ENCODE measurements at regions not wholly inside any gene's neighbourhood (a gene's known extent, or its start where the extent isn't known, plus 50 kb on each side); places are given as distances from the start of the nearest gene placed in this dataset.

DNA sequence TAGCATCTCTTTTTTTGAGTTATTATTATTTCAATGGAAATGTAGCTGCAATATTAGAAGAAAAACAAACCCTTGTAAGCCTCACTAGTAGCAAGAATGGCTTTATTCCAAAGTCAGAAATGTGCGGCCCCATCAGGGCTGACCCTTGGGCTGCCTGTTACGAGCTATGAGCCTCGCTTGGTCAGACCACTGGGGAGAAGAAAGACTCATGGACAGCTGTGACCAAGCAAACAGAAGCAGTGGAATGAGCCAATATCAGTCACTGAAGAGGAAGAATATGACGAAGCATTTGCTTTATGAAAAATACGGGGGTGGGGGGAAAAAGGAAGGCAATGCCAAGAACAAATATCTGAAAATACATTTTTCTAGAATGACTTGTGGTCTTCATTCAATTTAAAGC, 504.5 kb downstream of the LMO4 start:
- ATAC-seq: no peak
- no peak overlapping the region for H3K4me3 ChIP-seq (ENCODE audit: low read depth in 2 of 2, low read length in 2 of 2)
- H3K27ac ChIP-seq (ENCODE audit: low read length): no peak overlapping the region
- no TSS peak for BruUV-seq (replicated peaks)
- no peaks in the 10 kb centered on the region for H3K36me3 ChIP-seq (ENCODE audit: control insufficient read depth, insufficient read depth, low read length)
- ChIA-PET POLR2A (no interaction called here), CTCF (no interaction called here)
- TF ChIP-seq, protein P1, sequence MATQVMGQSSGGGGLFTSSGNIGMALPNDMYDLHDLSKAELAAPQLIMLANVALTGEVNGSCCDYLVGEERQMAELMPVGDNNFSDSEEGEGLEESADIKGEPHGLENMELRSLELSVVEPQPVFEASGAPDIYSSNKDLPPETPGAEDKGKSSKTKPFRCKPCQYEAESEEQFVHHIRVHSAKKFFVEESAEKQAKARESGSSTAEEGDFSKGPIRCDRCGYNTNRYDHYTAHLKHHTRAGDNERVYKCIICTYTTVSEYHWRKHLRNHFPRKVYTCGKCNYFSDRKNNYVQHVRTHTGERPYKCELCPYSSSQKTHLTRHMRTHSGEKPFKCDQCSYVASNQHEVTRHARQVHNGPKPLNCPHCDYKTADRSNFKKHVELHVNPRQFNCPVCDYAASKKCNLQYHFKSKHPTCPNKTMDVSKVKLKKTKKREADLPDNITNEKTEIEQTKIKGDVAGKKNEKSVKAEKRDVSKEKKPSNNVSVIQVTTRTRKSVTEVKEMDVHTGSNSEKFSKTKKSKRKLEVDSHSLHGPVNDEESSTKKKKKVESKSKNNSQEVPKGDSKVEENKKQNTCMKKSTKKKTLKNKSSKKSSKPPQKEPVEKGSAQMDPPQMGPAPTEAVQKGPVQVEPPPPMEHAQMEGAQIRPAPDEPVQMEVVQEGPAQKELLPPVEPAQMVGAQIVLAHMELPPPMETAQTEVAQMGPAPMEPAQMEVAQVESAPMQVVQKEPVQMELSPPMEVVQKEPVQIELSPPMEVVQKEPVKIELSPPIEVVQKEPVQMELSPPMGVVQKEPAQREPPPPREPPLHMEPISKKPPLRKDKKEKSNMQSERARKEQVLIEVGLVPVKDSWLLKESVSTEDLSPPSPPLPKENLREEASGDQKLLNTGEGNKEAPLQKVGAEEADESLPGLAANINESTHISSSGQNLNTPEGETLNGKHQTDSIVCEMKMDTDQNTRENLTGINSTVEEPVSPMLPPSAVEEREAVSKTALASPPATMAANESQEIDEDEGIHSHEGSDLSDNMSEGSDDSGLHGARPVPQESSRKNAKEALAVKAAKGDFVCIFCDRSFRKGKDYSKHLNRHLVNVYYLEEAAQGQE (IDR thresholded peaks at IDR 0.05; ENCODE audit: insufficient read depth in 1 of 2, low read depth in 2 of 2, low read length in 1 of 2): no peak
- TF ChIP-seq, protein P2, sequence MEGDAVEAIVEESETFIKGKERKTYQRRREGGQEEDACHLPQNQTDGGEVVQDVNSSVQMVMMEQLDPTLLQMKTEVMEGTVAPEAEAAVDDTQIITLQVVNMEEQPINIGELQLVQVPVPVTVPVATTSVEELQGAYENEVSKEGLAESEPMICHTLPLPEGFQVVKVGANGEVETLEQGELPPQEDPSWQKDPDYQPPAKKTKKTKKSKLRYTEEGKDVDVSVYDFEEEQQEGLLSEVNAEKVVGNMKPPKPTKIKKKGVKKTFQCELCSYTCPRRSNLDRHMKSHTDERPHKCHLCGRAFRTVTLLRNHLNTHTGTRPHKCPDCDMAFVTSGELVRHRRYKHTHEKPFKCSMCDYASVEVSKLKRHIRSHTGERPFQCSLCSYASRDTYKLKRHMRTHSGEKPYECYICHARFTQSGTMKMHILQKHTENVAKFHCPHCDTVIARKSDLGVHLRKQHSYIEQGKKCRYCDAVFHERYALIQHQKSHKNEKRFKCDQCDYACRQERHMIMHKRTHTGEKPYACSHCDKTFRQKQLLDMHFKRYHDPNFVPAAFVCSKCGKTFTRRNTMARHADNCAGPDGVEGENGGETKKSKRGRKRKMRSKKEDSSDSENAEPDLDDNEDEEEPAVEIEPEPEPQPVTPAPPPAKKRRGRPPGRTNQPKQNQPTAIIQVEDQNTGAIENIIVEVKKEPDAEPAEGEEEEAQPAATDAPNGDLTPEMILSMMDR (IDR thresholded peaks at IDR 0.05): no peak
- no peak for TF ChIP-seq POLR2AphosphoS5 (IDR thresholded peaks at IDR 0.05; ENCODE audit: low read depth, low read length)
- TF ChIP-seq SIN3A (IDR thresholded peaks at IDR 0.05; ENCODE audit: borderline replicate concordance, insufficient read depth, low read depth, low read length): no peak
- no peak for TF ChIP-seq TCF7L2 (IDR thresholded peaks at IDR 0.05; ENCODE audit: low read depth, low read length)
- no peaks in the 10 kb centered on the region for H3K27me3 ChIP-seq (ENCODE audit: control insufficient read depth, insufficient read depth, low read length)
- in situ Hi-C loops (cut with HindIII; ENCODE audit: low pct_unique_long_range_greater_than_20kb, low sequenced_read_pairs) (no loop called here), intact Hi-C loops (cut with micrococcal nuclease; ENCODE audit: unreplicated experiment) (no loop called here)
- 0 out of 2 replicates have a peak, but pooled peaks cover 4% of the 10 kb centered on the region for H3K9me3 ChIP-seq (ENCODE audit: control insufficient read depth, insufficient read depth, low read depth, low read length)
- H3K4me1 ChIP-seq (ENCODE audit: control insufficient read depth, insufficient read depth, low read length): no peaks in the 10 kb centered on the region
- no peak for DNase-seq (ENCODE audit: low read depth, low spot score)

DNA sequence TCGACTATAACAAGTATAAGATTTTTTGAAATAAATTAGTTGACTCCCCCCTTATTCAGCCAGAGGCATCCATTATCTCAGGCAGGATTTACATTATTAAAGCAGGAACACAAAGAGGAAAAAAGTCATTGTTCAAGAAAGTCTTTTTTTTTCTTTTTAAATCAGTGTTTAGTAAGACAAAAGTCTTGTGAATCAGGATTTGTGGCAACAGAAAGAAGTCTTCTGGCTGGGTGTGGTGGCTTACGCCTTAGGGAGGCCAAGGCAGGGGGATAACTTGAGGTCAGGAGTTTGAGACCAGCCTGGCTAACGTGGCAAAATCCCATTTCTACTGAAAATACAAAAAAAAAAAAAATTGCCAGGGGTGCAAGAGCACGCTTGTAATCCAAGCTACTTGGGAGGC, 505.5 kb downstream of the LMO4 start:
- DNase-seq (ENCODE audit: low read depth, low spot score) (no peak), ATAC-seq (no peak)
- Histone ChIP-seq H3K27ac (ENCODE audit: low read length) (no peak overlapping the region), H3K9me3 (ENCODE audit: control insufficient read depth, insufficient read depth, low read depth, low read length) (0 out of 2 replicates have a peak, but pooled peaks cover 4% of the 10 kb centered on the region), H3K27me3 (ENCODE audit: control insufficient read depth, insufficient read depth, low read length) (no peaks in the 10 kb centered on the region), H3K4me3 (ENCODE audit: low read depth in 2 of 2, low read length in 2 of 2) (no peak overlapping the region), H3K4me1 (ENCODE audit: control insufficient read depth, insufficient read depth, low read length) (no peaks in the 10 kb centered on the region), H3K36me3 (ENCODE audit: control insufficient read depth, insufficient read depth, low read length) (no peaks in the 10 kb centered on the region)
- CTCF ChIA-PET: no interaction called here
- POLR2A ChIA-PET: no interaction called here
- in situ Hi-C loops (cut with HindIII; ENCODE audit: low pct_unique_long_range_greater_than_20kb, low sequenced_read_pairs): no loop called here
- no TSS peak for BruUV-seq (replicated peaks)
- intact Hi-C loops (cut with micrococcal nuclease; ENCODE audit: unreplicated experiment): no loop called here
- TF ChIP-seq, protein P1 (IDR thresholded peaks at IDR 0.05; ENCODE audit: insufficient read depth in 1 of 2, low read depth in 2 of 2, low read length in 1 of 2): no peak
- TF ChIP-seq, protein P2 (IDR thresholded peaks at IDR 0.05): no peak
- TF ChIP-seq POLR2AphosphoS5 (IDR thresholded peaks at IDR 0.05; ENCODE audit: low read depth, low read length) (no peak), SIN3A (IDR thresholded peaks at IDR 0.05; ENCODE audit: borderline replicate concordance, insufficient read depth, low read depth, low read length) (no peak), TCF7L2 (IDR thresholded peaks at IDR 0.05; ENCODE audit: low read depth, low read length) (no peak)

Data from Panc1 (cell line).